ENCODE measurements at regions not wholly inside any gene's neighbourhood (a gene's known extent, or its start where the extent isn't known, plus 50 kb on each side); places are given as distances from the start of the nearest gene placed in this dataset. TPM values are rescaled to one million over a fixed set of nuclear protein-coding genes. Genes with fewer than 3 reads are reported as not detected.

Small RNA genes in the stretch of these regions (small RNA-seq; reads per million reads assigned to genes)
- gene AL353626.2 (ENCODE audit: low replicate concordance) (not detected), gene MIR1299 (ENCODE audit: low replicate concordance) (not detected)
